Heart right ventricle (tissue), 16 donors: ENCODE measurements at regions not wholly inside any gene's neighbourhood (a gene's known extent, or its start where the extent isn't known, plus 50 kb on each side); places are given as distances from the start of the nearest gene placed in this dataset.

Source experiments
- ATAC-seq, 8 donors: fragments of 200-7000 bp; cut with Tn5 transposase; one replicate each; pipeline ENCODE4 v1.9.1; 2020; ENCODE audit warnings: mild to moderate bottlenecking in 8 of 8, moderate library complexity in 8 of 8, moderate number of reproducible peaks in 1 of 8
- DNase-seq, 2 donors: peaks; one replicate each; pipeline ENCODE4 v3.0.0-alpha.2; 2020
- H3K27ac ChIP-seq, 10 donors: fragments of 200-600 bp; sonication (generic) in 2 of 10; one replicate each; pipeline versions ENCODE4 v1.5.0 to v1.8.0; 2020 to 2022; ENCODE audit warnings: mild to moderate bottlenecking in 3 of 10
- H3K27me3 ChIP-seq, 7 donors: fragments of 200-600 bp; one replicate each; pipeline ENCODE4 v1.8.0; 2021 to 2022; ENCODE audit warnings: mild to moderate bottlenecking in 2 of 7
- H3K36me3 ChIP-seq, 9 donors: fragments of 200-600 bp; sonication (generic) in 1 of 9; one replicate each; pipeline versions ENCODE4 v1.5.0 to v1.8.0; 2020 to 2022; ENCODE audit warnings: mild to moderate bottlenecking in 2 of 9
- H3K4me1 ChIP-seq, 9 donors: fragments of 200-600 bp; sonication (generic) in 1 of 9; one replicate each; pipeline versions ENCODE4 v1.5.0 to v1.8.0; 2020 to 2022; ENCODE audit warnings: mild to moderate bottlenecking in 4 of 9
- H3K4me3 ChIP-seq, 10 donors: fragments of 200-600 bp; sonication (generic) in 2 of 10; one replicate each; pipeline versions ENCODE4 v1.5.0 to v1.8.0; 2020 to 2022; ENCODE audit warnings: mild to moderate bottlenecking in 7 of 10, moderate library complexity in 2 of 10
- H3K9me3 ChIP-seq, 11 donors: fragments of 200-600 bp in 10 of 11; sonication (generic) in 2 of 11; one replicate each; pipeline versions ENCODE4 v1.5.0 to v1.8.0; 2013 to 2022; ENCODE audit warnings: mild to moderate bottlenecking in 2 of 11, control low read depth in 1 of 11, moderate library complexity in 1 of 11
- CTCF ChIP-seq, 9 donors: fragments of 200-600 bp; sonication (generic) in 2 of 9; IDR thresholded peaks; one replicate each; pipeline versions ENCODE4 v1.5.0 to v1.8.0; 2021 to 2022; ENCODE audit warnings: antibody characterized with exemption in 9 of 9, mild to moderate bottlenecking in 5 of 9, moderate library complexity in 1 of 9
- WGBS, 2 donors: extraction: QIAGEN DNeasy Blood & Tissue Kit; methylation state at CpG; one replicate each; pipeline ENCODE4 v1.1.7; 2013; ENCODE audit warnings: inconsistent platforms in 1 of 2; 5-methylcytosine and 5-hydroxymethylcytosine counted together
- intact Hi-C, 10 donors: fragments of 100-400 bp; cut with DNase I; formaldehyde crosslinking; loops; one replicate each; pipeline versions ENCODE4 v1.11.1 to v1.14.2; 2022
- donor health status: Arrhythmogenic right ventricular cardiomyopathy.
- donor health status: ischemic (EF 13 %, LVEDD 7.1; RV severe dilation, severe dysfunction).
- donor health status: healthy with polysubstance abuse.
- donor health status: DM: no; HTN: yes; CAD: no.
- donor health status: DM: no; HTN: no; CAD: no.
- donor health status: ischemic (EF 25% LVEDD 6.9; RV normal size, moderate dysfunction).
- donor health status: ischemic (EF 25% LVEDD 5.7; RV mildly dilated, moderate dysfunction).
- donor health status: healthy.
- donor health status: DM: yes; HTN: yes; CAD: no.
- donor health status: Ischemic cardiomyopathy.
- donor health status: ischemic (EF 35%, LVEDD 5.7; RV mildly dilated, moderate dysfunction).
- donor health status: nonischemic (EF 11% LVEDD 7.7; RV severe dilation, severe dysfunction).
- donor health status: DM: yes; HTN: yes; CAD: no.
- donor health status: PGD.
- donor health status: ischemic (EF 29% LVEDD 5.4; RV normal size, mild dysfunction).
- donor health status: nonischemic (EF 23%, LVEDD 6.1; RV moderate dilation, normal function).

- Histone ChIP-seq H3K9me3 (peaks cover 0 to 20% (median 0%) of the 10 kb centered on the region in 11 donors), H3K4me1 (no peaks in the 10 kb centered on the region), H3K36me3 (no peaks in the 10 kb centered on the region), H3K27ac (no peak overlapping the region), H3K4me3 (no peak overlapping the region), H3K27me3 (no peaks in the 10 kb centered on the region)
- intact Hi-C loops = no loop called here
- no peak for TF ChIP-seq CTCF (IDR thresholded peaks at IDR 0.05)
- DNase-seq (no peak), ATAC-seq (no peak)
- WGBS, 2 donors = 94 to 100% methylated on average over 1 of the region's 1 CpG
Observed at GRCh38 chr3:76733073-76733759, 306.7 kb upstream of the ROBO2 start.

GRCh38 chr3:76735152-76735551 is 304.7 kb upstream of the ROBO2 start:
- no peak for TF ChIP-seq CTCF (IDR thresholded peaks at IDR 0.05)
- no peaks in the 10 kb centered on the region for H3K4me1 ChIP-seq
- 48 to 56% methylated on average over 3 of the region's 3 CpGs for WGBS, 2 donors

GRCh38 chr3:76753599-76753998 is 286.3 kb upstream of the ROBO2 start:
- Histone ChIP-seq H3K27me3 (no peaks in the 10 kb centered on the region), H3K36me3 (no peaks in the 10 kb centered on the region), H3K27ac (no peak overlapping the region), H3K9me3 (peaks cover 0 to 12% (median 0%) of the 10 kb centered on the region in 11 donors), H3K4me3 (no peak overlapping the region), H3K4me1 (no peaks in the 10 kb centered on the region)
- 56 to 68% methylated on average over 2 of the region's 2 CpGs for whole genome bisulfite sequencing, 2 donors
- no peak for TF ChIP-seq CTCF (IDR thresholded peaks at IDR 0.05)
- ATAC-seq = no peak
- DNase-seq = no peak
- intact Hi-C loops = no loop called here

More at GRCh38 chr3:76735152-76735551, 304.7 kb upstream of the ROBO2 start:
- Histone ChIP-seq H3K27ac (no peak overlapping the region), H3K4me3 (no peak overlapping the region), H3K36me3 (no peaks in the 10 kb centered on the region), H3K27me3 (no peaks in the 10 kb centered on the region), H3K9me3 (peaks cover 0 to 28% (median 0%) of the 10 kb centered on the region in 11 donors)
- DNase-seq (no peak), ATAC-seq (no peak)
- intact Hi-C loops = no loop called here

GRCh38 chr3:76754247-76754646 is 285.7 kb upstream of the ROBO2 start:
- H3K27ac ChIP-seq = no peak overlapping the region
- WGBS, 2 donors = 71 to 75% methylated on average over 5 of the region's 5 CpGs
- peaks cover 0 to 12% (median 0%) of the 10 kb centered on the region in 11 donors for H3K9me3 ChIP-seq
- ATAC-seq (no peak), DNase-seq (no peak)
- H3K4me1 ChIP-seq = no peaks in the 10 kb centered on the region
- H3K27me3 ChIP-seq = no peaks in the 10 kb centered on the region
- no peaks in the 10 kb centered on the region for H3K36me3 ChIP-seq
- no peak for TF ChIP-seq CTCF (IDR thresholded peaks at IDR 0.05)
- H3K4me3 ChIP-seq = no peak overlapping the region
- intact Hi-C loops = no loop called here
